ENCODE measurements at regions not wholly inside any gene's neighbourhood (a gene's known extent, or its start where the extent isn't known, plus 50 kb on each side); places are given as distances from the start of the nearest gene placed in this dataset.
"Not testable (repeated sequence)": the region's sequence is repeated elsewhere in the genome, so short reads cannot be mapped to it uniquely, and the experiment has no call there.

DNA sequence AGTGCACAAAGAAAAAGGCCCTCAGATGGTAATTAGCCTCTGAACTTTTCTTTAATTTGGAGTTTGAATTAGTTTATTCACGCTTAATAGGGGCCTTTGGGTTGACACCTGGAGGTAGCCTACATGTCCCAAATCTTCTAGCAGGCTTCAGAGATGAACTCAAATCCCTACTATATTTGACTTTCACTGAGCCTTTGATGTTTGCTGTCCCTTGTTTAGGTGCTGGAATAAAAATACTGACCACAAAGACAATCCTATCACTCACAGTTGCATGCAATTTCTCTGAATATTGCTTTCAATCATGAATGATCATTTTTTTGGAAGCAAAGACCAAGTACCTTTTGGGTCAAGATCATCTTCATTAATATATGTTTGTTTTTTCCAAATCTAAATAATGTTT lies 564.0 kb upstream of the FANCL start:
- DNase-seq, result no peak

DNA sequence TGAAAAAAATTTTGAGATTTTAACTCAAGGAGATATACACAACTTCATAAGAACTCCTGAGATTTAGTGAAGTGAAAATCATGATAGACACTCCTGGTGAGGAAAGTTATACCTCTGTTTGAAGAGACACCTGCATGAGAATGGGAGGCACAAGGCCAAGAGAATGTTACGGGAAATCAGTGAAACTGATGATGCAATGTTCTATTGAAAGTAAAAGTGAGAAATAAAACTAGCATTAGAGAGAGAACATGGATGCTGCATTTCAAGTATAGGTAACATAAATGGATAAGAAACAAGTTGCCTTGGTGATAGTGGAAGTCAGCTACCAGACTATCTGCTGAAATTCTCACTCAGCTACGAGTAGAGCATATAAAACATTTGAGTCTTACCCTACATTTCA lies 562.1 kb upstream of the FANCL start:
- no peak for DNase-seq

DNA sequence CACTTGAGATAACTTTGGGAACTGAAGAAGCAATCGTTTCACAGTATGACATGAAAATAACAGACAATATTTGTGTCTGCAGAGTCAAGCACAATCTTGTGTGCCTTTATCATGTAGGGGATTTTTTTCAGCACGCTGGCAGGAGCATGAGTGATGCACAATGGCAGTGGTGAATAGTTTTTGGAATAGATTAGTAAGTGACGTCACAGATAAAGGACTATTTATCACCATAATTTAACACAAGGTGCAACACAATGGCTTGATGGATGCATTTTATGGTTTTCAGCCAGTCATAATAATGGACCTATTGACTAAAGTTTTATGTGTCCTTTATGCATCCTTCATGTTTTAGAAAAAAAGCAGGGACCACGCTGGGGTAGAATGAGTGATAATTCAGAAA lies 559.8 kb upstream of the FANCL start:
- DNase-seq, result peak in 1 of 3 experiments; percentile 11

DNA sequence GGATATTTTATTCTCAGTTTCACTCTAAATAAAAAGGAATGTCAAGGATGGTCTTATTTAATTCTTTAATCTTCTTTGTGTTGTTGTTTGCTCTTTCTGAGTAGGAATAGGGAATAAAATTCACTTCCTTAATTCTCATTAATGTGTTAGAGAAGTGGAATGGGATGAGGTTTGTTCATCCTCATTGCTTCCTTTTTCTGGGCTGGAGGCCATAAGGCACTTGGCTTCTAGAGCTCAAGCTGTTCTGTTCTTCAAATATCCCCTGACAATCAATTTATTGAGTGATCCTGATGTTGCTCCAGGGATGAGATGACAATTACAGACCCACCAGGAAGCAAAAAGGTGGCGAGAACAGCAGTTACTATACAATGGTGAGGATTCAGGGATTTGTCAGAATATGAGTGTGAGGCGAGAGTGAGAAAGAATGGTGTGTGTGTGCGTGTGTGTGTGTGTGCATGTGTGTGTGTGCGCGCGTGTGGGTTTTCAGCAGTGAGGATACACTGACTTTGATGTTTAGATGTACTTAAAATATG lies 557.6 kb upstream of the FANCL start:
- peak in 1 of 3 experiments; percentile 10 for DNase-seq

DNA sequence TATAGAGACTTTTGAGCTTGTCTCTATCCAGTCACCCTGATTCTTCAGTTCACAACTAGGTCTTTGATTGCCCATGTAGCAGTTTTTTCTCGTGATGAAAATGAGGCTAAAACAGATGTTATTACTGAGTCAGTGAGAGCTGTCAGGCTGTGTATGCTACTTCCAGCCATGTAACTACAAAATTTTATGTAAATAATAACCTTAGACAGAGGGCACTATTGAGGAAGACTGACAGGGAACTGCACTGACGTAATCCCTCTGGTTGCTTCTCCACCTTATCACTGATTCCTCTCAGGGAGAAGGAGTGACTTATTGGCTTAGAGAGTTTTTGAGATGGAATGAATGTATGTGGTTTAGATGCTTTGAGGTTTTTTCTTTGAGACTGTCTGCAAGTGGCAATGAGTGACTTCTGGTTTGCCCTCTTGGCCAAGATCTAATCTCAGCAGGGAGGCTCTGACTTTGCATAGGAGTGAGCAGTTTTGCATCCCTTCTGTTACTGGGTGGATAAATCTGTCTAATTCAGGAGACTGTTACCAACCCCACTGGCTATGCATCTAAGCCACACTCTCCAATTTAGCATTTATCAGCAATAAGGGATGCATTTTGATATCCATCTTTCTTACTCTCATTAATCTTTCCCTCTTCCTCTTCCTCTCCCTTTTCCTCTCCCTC lies 555.2 kb upstream of the FANCL start:
- no peak for DNase-seq

DNA sequence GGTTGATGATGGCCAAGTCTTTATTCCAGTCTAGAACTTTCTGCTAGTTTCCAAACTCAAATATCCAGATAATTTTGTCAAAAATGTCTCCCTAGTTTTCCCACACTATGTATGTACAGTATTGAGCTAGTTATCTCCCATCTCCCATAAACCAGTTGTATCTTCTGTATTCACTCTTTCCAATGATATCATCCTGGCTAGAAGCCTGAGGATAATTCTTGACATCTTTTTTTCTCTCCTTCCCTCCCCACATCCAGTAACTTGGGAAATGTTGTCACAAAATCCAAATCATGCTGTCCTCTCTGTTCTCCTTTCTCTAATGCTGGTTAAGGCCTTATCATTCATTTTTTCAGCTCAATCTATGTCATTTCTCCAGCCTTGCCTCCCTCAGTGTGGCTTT lies 553.8 kb upstream of the FANCL start:
- no peak for DNase-seq

DNA sequence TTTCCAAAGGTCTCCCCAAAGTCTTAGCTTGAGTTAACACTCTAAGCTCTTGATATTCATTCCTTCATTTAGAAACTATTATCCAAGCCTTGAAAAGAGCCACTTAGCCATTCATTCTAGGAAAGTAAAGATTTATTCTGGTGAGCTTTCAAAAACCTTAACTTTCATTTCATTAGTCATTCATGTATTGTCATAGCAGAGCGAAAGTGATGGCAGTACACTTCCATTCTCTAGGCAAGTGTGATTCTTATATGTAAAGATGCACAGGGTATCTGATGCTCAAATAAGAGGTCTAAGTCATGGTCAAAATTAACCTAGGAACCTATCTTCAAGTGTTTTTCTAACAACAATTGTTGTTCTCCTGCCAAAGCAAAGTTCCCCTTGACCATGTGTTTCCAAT lies 553.0 kb upstream of the FANCL start:
- DNase-seq, result no peak

DNA sequence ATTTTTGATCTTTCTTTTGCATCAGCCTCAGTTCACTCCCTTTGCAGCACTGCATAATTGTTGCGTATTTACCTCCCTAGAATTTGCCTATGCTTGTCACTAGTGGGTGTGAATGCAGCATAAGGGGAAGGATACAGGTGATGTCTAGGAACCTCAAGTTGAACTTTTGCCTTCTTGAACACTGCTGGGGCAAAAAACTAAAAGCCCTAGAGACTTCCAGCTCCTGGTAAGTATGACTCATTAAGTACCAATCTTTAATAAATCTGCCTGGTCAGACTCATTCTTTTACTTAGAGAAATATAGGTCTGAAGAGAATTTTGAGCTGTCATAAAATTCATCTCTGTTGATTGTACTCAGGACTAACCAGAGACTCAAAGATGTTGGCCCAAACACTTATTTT lies 547.3 kb upstream of the FANCL start:
- DNase-seq, result no peak

DNA sequence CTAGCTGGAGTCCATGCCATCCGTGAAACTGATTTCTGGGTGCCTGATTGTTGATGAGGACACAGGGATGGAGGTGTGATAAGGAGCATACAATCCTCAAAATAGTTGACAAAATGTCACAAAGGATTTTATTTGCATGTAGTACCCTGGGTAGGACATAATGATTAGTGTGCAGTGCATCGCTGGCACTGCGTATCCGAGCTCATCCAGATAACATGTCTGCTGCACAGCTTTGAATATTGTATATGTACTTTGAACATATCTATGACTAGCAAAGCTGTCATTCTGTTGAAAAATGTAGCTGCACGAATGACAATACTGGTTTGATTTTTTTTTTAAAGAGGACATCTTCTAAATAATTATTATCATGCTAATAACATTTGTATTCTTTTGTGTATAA lies 529.7 kb upstream of the FANCL start:
- DNase-seq, result peak in 1 of 3 experiments; percentile 69

DNA sequence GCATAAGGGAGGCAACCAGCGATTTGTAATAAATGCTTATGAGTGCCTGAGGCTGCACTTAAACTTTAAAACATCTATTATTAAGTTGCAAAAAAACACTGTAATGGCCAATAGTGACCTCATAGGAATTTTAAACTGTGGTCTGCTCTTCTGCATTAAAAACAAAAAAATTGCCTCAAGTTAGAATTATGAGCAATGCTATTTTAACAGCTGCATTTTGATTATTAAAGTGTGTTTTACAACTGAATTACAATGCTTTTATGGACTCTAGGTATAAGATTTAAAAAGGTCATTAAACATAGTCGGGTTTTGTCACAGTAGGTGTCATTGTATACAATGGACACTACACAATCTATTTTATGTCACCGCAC lies 528.7 kb upstream of the FANCL start:
- DNase-seq, result peak; percentile 74 to 93 (median 75)

DNA sequence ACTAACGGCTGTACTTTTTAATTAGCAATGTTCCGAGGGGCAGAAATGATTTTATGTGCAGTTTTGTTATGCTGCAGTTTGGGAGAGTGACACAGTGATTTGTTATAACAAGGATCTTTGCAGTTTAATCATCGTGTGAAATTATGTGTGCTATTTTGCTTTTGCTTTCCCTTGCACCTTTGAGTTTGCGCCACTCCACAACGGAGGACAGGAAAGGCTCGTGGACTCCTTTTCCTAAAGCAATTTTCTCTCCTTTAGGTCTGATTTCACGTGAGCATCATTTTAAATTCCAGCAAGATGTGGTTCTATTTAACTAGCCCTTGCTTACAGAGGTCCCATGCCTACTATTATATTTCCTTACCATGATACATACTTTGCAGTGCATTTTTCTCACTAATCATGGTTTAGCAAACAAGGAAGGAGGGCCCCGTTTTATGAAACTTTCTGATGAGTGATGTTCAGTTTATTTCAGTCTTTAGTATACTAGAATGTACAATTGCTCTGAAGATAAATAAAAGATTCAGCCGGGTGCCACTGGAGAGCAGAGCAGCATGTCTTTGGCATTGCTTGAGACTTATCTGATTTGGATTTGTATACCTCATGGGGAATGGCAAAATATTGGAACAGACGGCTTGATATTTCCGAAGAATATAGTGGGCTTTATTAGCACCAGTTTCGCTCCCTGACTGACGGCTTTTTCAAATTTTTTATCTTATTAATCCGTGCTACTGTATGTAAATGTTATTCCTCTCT lies 528.2 kb upstream of the FANCL start:
- no peak for DNase-seq

DNA sequence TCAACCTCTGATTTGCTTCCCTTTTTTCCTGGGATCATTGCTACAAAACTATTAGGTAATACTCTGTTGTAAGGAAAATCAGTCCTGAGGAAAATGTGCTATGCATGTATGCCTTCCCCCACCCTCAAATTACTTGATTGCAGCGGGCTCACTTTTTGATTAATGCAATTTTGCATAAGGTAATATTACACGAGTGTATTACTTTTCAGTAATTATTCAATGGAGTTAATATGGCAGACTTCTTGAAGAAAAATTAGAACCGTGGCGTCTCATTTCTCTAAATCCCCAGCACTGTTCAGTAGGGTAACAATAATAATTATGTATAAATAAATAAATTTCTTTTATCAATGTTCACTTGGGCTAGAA lies 527.6 kb upstream of the FANCL start:
- no peak for DNase-seq

DNA sequence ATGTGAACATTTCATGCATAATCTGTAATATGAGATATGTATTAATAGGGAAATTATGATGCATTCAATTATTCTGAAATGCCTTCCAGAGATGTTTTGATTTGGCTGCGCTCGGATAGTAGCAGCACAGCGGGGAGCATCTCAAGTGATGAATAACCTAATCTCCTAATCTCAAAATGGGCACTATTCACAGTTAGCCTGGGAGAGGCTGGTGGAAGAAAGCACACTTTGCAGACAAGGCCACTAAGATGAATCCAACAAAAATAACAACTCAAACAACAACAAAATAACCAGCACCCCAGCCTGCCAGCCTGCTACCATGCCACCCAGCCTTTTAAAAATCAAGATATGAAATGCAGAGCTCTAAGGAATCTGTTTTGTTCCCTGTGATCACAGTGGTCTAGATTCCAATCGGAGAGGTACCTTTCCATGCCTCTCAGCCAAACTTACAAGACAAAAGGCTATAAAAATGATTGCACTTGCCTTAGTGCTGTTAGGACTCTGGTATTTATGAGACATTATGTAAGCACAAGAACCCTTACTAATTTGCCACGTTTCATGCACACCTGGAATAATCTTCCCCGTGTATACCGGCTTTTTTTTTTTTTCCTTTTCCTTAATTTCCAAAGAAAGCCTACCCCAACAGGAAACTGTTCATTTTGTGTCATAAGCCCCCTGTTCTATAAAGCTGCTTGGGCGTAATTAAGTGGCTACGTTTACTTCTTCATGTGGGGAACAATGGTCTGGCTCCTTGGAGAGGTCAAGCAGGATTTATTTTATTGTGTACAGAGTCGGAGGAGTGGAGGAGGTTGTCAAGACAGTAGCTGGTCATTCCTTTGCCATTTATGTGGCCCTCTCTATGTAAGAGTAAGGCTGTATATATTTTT lies 526.9 kb upstream of the FANCL start:
- peak in 2 of 3 experiments; percentile 13 to 64 for DNase-seq

DNA sequence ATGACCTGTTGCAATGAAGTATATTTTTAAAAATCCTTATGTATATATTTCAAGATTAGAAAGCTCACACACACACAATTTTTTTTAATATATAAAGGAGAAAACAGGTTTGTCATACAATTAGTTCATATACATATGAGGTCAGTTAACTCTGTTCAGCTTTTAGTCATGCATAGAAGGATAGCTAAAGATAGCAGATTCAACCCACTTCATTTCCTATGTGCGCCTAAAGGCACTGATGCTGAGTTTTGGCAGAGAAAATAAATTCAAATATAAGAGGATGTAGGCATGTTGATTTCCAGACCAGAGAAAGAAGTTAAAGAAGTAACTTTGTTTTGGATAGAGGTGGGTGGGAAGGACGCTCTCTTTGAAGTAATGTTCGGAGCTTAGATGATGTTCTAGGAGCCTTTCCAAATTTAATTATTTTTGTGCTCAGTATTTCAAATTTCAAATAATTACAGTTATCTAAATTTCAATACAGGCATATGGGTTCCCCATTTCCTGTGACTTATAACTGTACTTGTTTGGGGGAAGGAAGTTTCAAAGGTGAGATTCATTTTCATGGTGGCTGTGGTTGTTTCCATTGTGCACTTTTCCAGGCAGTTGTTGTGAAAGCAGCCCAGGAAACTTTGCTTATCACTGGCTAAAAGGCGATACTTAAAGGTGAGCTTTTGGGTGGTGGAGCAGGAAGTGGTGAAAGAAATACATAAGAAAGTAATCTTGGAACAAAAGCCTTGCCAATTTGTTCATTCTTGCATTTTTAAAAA lies 523.4 kb upstream of the FANCL start:
- DNase-seq, result no peak

DNA sequence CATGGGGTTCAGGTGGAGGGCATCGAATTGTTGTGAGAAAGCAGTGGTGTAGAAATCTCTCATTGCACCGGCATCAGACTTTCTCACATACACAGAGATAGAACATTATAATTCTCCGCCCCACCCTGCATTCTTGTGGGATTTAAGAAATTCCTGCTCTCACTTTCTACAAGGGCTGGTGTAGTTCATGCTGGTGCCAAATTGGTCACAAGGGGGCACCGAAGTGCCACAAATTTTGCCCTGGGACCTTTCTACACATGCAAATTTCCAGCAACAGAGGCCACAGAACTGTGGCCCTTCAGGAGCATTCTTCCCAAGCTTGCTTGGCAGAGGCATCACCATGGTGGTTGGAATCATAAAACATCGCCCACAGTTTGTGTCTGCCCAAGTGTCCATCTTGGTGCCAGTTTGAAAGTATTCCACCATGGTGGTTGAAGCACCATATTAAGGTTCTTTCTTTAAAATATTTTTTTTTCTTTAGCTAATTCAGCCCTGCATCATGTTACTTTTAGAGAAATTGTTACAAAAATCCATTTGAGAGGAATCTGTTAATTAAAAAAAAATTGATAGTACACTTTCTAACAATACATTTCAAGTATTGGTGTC lies 521.2 kb upstream of the FANCL start:
- peak; percentile 63 to 90 (median 83) for DNase-seq

DNA sequence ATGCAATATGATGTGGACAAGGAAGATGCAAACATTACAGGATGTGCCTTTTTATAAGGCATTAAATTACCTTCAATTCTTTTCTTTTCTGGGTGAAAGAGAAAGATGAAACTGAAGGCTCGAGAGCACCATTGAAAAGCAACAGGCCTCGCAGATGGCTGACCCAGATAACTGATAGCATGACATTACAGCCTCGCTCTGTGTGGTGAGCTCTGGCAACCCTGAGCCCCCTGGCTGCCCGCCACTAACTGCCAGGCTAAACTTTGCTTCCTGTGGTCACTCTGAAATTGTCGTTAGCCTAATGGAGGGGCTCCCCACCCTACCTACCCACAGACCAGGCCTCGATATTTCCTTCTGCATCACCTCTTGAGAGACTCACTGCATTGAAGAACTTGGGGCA lies 516.8 kb upstream of the FANCL start:
- no peak for DNase-seq

DNA sequence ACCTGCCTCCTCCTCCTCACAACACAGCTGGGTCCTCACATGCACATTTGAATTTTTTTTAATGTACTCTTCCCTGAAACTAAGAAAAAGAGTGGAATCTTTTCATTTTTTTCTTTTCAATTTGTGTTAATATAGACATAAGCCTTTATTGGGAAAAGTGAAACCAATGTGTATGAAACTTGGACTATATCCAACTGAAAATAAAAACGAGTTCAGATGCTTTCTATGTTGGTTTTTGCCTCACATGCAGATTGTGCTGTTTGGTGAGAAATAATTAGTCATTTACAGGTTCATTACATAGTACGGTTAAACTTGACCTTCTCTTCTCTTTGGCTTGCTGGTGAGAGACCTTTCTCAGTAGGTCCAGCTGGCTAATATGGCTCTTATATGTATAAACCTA lies 515.2 kb upstream of the FANCL start:
- DNase-seq, result no peak

DNA sequence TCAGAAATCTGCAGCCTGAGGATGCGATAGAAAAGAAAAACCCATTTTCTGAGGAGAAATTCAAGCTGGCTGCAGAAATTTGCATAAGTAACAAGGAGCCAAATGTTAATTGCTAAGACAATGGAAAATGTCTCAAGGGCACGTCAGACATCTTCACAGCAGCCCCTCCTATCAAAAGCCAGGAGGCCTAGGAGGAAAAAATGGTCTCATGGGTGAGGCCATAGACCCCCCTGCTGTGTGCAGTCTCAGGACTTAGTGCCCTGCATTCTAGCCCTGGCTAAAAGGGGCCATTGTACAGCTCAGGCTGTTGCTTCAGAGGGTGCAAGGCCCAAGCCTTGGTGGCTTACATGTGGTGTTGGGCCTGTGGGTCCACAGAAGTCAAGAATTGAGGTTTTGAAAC lies 511.4 kb upstream of the FANCL start:
- not testable (repeated sequence) for DNase-seq

DNA sequence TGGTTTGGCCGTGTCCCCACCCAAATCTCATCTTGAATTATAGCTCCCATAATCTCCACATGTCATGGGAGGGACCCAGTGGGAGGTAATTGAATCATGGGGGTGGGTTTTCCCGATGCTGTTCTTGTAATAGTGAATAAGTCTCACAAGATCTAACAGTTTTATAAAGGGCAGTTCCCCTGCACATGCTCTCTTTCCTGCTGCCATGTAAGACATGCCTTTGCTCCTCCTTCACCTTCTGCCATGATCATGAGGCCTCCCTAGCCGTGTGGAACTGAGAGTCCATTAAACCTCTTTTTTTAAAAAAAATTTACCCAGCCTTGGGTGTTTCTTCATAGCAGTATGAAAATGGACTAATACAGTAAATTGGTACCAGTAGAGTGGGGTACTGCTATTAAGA lies 510.6 kb upstream of the FANCL start:
- DNase-seq, result not testable (repeated sequence)

DNA sequence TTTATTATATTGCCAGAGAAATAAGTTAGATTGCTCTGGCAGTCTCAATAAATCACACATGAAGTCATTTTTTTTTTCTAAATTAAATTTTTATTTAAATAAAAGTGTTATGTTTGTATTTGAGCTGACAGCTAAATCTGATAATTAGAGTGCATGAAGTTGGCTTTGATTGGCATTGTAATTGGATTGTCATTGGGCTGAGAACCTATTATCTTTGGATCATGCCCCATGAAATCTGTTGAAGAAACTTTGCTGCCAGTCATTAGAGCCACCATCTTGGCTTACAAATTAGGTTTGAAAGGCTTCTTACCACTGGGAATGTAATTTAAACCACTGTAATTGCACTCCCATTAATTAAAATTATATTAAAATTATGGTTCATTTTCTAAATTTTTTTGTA lies 507.9 kb upstream of the FANCL start:
- DNase-seq, result peak in 1 of 3 experiments; percentile 22

DNA sequence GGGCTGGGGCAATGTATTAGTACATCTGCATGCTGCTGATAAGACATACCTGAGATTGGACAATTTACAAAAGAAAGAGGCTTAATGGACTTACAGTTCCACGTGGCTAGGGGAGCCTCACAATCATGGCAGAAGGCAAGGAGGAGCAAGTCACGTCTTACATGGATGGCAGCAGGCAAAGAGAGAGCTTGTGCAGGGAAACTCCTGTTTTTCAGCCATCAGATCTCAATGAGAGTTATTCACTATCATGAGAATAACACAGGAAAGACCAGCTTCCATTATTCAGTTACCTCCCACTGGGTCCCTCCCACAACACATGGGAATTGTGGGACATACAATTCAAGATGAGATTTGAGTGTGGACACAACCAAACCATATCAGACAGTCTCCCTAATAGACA lies 504.2 kb upstream of the FANCL start:
- not testable (repeated sequence) for DNase-seq

DNA sequence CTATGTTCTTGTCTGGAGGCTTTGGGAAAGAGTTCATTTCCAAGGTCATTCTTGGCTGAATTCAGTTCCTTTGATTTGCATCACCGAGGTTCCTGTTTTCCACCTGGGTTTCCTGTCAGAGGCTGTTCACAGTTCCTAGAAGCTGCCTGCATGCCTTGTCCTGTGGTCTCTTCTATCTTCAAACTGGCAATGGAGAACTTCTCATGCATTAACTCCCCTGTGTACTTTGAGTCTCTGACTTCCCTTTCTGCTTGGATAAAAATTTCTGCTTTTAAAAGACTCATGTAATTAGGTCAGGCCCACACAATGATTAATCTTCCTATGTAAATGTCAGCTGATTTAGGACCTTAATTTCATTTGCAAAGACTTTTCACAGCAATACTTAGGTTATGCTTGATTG lies 499.3 kb upstream of the FANCL start:
- DNase-seq, result no peak

Measured in NCI-H1417 (cell line).